ENCODE measurements at regions not wholly inside any gene's neighbourhood (a gene's known extent, or its start where the extent isn't known, plus 50 kb on each side); places are given as distances from the start of the nearest gene placed in this dataset.

GRCh38 chr14:48936362-48936761 is 649.8 kb downstream of the RPS29 start:
- no peak for TF ChIP-seq EZH2 (IDR thresholded peaks at IDR 0.05)
- no peak for TF ChIP-seq CTCF (IDR thresholded peaks at IDR 0.05)

Measured in neural progenitor cell (in vitro differentiated cells).